SK-N-SH (cell line): ENCODE measurements at regions not wholly inside any gene's neighbourhood (a gene's known extent, or its start where the extent isn't known, plus 50 kb on each side); places are given as distances from the start of the nearest gene placed in this dataset.

Experiments used
- CTCF ChIP-seq: fragments of 200-600 bp; sonication (generic); IDR thresholded peaks from 2 replicates; pipeline ENCODE4 v1.6.1; 2017; ENCODE audit warnings: antibody characterized with exemption, mild to moderate bottlenecking, moderate library complexity
- JUND ChIP-seq: IDR thresholded peaks from 2 replicates; pipeline ENCODE4 v1.4.0; 2012
- POLR2AphosphoS5 ChIP-seq: IDR thresholded peaks from 2 replicates; pipeline ENCODE4 v1.6.1; 2012; ENCODE audit warnings: low read depth, low read length
- SMC3 ChIP-seq: IDR thresholded peaks from 2 replicates; pipeline ENCODE4 v1.6.1; 2012; ENCODE audit warnings: low read depth, low read length, improper control_type of control experiment

GRCh38 chr2:103264058-103264768 is 502.4 kb downstream of the TMEM182 start:
- TF ChIP-seq JUND: no peak
- TF ChIP-seq CTCF: no peak
- TF ChIP-seq SMC3: no peak
- TF ChIP-seq POLR2AphosphoS5: no peak
